ENCODE measurements at regions not wholly inside any gene's neighbourhood (a gene's known extent, or its start where the extent isn't known, plus 50 kb on each side); places are given as distances from the start of the nearest gene placed in this dataset.

GRCh38 chr14:85475113-85475512 is 54.8 kb upstream of the FLRT2 start:
- TF ChIP-seq GATA1 (IDR thresholded peaks at IDR 0.05; ENCODE audit: low read depth, low read length) (no peak), POLR2A (IDR thresholded peaks at IDR 0.05; ENCODE audit: low read length) (no peak)
- DNase-seq = no peak

DNA sequence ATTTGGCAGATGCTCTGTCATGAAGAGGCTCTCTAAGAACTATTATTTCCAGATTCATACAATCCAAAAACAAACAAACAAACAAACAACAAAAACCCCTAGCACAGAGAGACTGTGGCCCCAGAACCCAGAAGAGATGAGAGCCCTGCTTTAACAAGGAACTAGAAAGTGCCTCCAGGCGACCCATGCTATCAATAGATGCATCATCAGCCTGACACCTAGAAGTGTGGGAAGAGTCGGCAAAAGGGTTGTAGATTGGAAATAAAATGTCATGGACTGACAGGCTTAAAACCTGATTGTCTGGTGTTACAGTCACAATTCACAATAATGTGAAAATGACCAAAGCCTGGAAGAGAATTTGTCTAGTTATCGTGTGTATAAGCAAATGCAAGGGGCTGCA is 50.6 kb upstream of the FLRT2 start:
- TF ChIP-seq POLR2A (IDR thresholded peaks at IDR 0.05; ENCODE audit: low read length) (no peak), GATA1 (IDR thresholded peaks at IDR 0.05; ENCODE audit: low read depth, low read length) (no peak)
- DNase-seq = no peak

DNA sequence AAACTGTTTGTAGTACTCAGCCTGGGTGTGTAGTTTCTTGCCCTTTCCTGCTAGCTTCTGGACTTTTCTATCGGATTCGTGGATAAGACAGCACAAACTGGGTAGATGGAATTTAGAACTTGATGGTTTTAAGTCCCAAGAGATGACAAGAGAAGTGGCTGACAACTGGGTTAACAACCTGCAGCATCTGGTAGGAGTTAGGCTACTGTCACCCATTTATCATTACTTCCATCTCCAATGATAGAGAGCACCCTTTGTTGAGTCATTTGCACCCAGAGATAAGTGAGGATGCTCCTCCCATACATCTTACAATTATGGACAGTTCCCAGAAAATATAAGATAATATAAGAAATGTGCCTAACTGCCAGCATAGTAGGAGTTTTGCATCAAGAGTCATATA is 50.2 kb upstream of the FLRT2 start:
- TF ChIP-seq POLR2A (IDR thresholded peaks at IDR 0.05; ENCODE audit: low read length) (no peak), GATA1 (IDR thresholded peaks at IDR 0.05; ENCODE audit: low read depth, low read length) (no peak)
- DNase-seq = peak; percentile 29 to 70

Measured in erythroblast (primary cell).